ENCODE measurements at regions not wholly inside any gene's neighbourhood (a gene's known extent, or its start where the extent isn't known, plus 50 kb on each side); places are given as distances from the start of the nearest gene placed in this dataset.

- ATAC-seq = no peak
- H3K36me3 ChIP-seq (ENCODE audit: control insufficient read depth, insufficient read depth, low read length) = no peaks in the 10 kb centered on the region
- 0 out of 2 replicates have a peak, but pooled peaks cover 2% of the 10 kb centered on the region for H3K27me3 ChIP-seq (ENCODE audit: control insufficient read depth, insufficient read depth, low read length)
- no TSS peak for BruUV-seq (replicated peaks)
- no peak for DNase-seq (ENCODE audit: low read depth, low spot score)
- no peaks in the 10 kb centered on the region for H3K9me3 ChIP-seq (ENCODE audit: control insufficient read depth, insufficient read depth, low read depth, low read length)
- POLR2A ChIA-PET = interaction anchor here (0.5 kb wide), 1 partner anchor 96 kb away, joined by 3 read pairs; no protein-coding TSS in a partner anchor
- CTCF ChIA-PET = no interaction called here
- H3K4me1 ChIP-seq (ENCODE audit: control insufficient read depth, insufficient read depth, low read length) = no peaks in the 10 kb centered on the region
- in situ Hi-C loops (cut with HindIII; ENCODE audit: low pct_unique_long_range_greater_than_20kb, low sequenced_read_pairs) (no loop called here), intact Hi-C loops (cut with micrococcal nuclease; ENCODE audit: unreplicated experiment) (no loop called here)
- H3K4me3 ChIP-seq (ENCODE audit: low read depth in 2 of 2, low read length in 2 of 2) = no peak overlapping the region
- TF ChIP-seq SIN3A (IDR thresholded peaks at IDR 0.05; ENCODE audit: borderline replicate concordance, insufficient read depth, low read depth, low read length) (no peak), POLR2AphosphoS5 (IDR thresholded peaks at IDR 0.05; ENCODE audit: low read depth, low read length) (no peak)
- TF ChIP-seq, protein P1, sequence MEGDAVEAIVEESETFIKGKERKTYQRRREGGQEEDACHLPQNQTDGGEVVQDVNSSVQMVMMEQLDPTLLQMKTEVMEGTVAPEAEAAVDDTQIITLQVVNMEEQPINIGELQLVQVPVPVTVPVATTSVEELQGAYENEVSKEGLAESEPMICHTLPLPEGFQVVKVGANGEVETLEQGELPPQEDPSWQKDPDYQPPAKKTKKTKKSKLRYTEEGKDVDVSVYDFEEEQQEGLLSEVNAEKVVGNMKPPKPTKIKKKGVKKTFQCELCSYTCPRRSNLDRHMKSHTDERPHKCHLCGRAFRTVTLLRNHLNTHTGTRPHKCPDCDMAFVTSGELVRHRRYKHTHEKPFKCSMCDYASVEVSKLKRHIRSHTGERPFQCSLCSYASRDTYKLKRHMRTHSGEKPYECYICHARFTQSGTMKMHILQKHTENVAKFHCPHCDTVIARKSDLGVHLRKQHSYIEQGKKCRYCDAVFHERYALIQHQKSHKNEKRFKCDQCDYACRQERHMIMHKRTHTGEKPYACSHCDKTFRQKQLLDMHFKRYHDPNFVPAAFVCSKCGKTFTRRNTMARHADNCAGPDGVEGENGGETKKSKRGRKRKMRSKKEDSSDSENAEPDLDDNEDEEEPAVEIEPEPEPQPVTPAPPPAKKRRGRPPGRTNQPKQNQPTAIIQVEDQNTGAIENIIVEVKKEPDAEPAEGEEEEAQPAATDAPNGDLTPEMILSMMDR (IDR thresholded peaks at IDR 0.05) = no peak
- no peak overlapping the region for H3K27ac ChIP-seq (ENCODE audit: low read length)
Measured at GRCh38 chr1:229064320-229065168, 206.4 kb upstream of the RAB4A start.

DNA sequence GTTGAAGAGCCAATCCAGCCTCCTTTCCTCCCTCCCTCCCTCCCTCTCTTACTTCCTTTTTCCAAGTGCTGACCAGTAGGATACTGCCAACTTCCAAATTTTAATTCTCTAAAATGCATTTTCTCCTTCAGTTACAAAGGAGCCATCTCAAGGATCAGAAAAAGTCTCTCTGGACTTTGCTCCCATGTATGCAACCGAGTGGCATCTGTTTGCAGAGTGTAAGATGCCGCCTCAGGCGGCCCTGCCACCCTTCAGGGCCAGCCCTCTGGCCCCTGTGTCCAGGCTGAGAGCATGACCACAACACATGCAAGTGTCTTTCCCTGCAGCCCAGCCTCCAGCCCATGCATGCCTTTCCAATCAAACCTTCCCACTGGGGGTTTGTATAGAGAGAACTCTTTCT, 205.3 kb upstream of the RAB4A start:
- Histone ChIP-seq H3K36me3 (ENCODE audit: control insufficient read depth, insufficient read depth, low read length) (no peaks in the 10 kb centered on the region), H3K27ac (ENCODE audit: low read length) (no peak overlapping the region), H3K9me3 (ENCODE audit: control insufficient read depth, insufficient read depth, low read depth, low read length) (no peaks in the 10 kb centered on the region), H3K4me3 (ENCODE audit: low read depth in 2 of 2, low read length in 2 of 2) (no peak overlapping the region), H3K27me3 (ENCODE audit: control insufficient read depth, insufficient read depth, low read length) (0 out of 2 replicates have a peak, but pooled peaks cover 2% of the 10 kb centered on the region), H3K4me1 (ENCODE audit: control insufficient read depth, insufficient read depth, low read length) (no peaks in the 10 kb centered on the region)
- POLR2A ChIA-PET = no interaction called here
- no TSS peak for BruUV-seq (replicated peaks)
- CTCF ChIA-PET = no interaction called here
- in situ Hi-C loops (cut with HindIII; ENCODE audit: low pct_unique_long_range_greater_than_20kb, low sequenced_read_pairs) (no loop called here), intact Hi-C loops (cut with micrococcal nuclease; ENCODE audit: unreplicated experiment) (no loop called here)
- DNase-seq (ENCODE audit: low read depth, low spot score) (no peak), ATAC-seq (no peak)
- TF ChIP-seq, protein P1 (IDR thresholded peaks at IDR 0.05) = no peak
- TF ChIP-seq TCF7L2 (IDR thresholded peaks at IDR 0.05; ENCODE audit: low read depth, low read length) (no peak), POLR2AphosphoS5 (IDR thresholded peaks at IDR 0.05; ENCODE audit: low read depth, low read length) (no peak), REST (IDR thresholded peaks at IDR 0.05; ENCODE audit: insufficient read depth in 1 of 2, low read depth in 2 of 2, low read length in 1 of 2) (no peak), SIN3A (IDR thresholded peaks at IDR 0.05; ENCODE audit: borderline replicate concordance, insufficient read depth, low read depth, low read length) (no peak)

Data from Panc1 (cell line).